ENCODE measurements at regions not wholly inside any gene's neighbourhood (a gene's known extent, or its start where the extent isn't known, plus 50 kb on each side); places are given as distances from the start of the nearest gene placed in this dataset.
"Not testable (repeated sequence)": the region's sequence is repeated elsewhere in the genome, so short reads cannot be mapped to it uniquely, and the experiment has no call there.

GRCh38 chr14:104250175-104250574, 111.8 kb downstream of the KIF26A start:
- DNase-seq: no peak

DNA sequence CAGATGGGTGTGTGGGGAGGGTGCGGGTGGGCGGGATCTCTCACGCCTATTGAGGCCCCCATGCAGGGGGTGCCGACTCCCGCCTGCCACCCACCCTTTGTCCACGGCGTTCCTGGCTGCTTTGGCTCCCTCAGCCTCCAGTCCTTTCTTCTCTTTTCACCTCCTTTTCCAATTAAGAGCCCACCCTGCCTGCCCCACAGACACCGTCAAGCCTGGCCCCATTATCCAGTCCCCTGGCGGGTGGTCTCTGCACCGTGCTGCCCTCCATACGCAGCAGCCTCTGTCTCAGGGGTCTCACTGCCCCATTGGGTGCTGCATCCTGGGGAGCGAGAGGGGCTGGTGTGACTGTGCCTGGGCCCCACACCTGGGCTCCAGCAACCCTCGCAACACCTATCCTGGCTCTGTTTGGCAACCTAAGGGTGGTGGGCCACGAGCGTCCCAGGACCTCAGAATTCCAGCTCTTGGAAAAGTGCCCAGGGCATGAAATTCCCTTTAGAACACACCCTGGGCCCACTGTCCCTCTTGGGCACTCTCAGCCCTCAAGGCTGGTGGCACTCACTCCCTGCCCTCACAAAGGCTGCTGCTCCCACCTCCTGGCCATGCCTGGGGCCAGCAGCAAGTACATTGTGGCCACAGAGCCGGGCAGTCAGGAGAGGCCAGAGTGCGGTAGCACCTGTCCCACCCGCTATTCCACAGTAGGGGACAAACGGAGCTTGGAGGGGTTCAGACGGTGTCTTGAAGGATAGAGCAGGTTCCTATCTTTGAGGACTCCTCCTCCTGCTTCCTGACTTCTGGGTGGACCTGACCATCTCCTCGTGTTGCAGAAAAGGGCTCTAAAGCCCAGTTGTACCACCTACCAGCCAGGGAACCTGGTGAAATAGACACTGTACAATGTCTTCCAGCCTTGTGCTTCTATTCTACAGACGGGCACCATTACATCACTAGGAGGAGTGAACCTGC, 114.1 kb downstream of the KIF26A start:
- DNase-seq: no peak

DNA sequence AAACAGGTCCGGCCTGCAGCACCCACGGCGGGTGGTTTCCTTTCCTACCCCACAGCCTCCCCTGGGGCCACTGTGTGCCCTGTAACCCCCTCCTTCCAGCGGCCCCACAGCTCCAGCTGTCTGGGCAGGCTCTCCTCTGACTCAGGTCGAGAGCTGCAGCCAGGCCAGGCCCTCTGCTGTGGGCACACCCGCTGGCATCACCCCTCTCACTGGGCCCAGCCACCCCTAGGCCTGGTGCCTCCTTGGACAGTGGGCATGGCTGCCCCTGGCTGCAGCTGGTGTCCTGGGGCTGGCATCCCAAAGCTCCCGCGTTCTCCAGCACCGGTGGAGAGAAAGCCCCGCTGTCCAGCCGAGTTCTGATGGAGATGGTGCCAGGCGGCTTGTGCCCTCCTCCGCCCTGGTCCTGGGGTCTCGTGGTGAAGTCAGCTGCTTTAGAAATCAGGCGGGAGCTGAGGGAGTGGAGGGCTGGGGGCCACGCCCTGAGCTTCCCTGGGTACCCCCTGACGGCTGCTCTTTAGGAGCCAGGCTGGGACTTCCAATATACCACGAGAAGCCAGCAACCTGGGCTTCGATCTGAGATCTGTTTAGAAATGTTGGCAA, 114.9 kb downstream of the KIF26A start:
- no peak for DNase-seq

DNA sequence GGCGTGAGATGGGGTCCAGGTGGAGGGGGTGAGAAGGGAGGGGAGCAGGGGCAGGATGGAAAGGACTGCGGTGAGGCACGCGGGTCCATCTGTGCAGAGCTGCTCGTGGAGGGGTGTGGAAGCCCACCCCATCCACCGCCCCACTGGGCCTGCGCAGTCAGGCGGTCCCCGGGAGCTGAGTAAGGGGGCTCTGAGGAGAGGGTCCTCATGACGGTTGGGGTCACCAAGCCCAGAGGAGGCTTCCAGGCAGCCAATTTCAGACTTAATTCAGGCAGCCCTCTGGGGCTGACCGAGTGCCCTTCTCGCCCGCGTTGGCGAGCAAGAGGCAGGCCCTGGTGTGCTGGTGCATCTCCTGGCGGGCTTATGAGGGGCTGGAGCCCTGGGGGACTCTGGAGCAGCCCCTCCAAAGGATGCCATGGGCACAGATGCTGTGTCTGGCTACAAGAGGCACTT, 115.5 kb downstream of the KIF26A start:
- DNase-seq: no peak

DNA sequence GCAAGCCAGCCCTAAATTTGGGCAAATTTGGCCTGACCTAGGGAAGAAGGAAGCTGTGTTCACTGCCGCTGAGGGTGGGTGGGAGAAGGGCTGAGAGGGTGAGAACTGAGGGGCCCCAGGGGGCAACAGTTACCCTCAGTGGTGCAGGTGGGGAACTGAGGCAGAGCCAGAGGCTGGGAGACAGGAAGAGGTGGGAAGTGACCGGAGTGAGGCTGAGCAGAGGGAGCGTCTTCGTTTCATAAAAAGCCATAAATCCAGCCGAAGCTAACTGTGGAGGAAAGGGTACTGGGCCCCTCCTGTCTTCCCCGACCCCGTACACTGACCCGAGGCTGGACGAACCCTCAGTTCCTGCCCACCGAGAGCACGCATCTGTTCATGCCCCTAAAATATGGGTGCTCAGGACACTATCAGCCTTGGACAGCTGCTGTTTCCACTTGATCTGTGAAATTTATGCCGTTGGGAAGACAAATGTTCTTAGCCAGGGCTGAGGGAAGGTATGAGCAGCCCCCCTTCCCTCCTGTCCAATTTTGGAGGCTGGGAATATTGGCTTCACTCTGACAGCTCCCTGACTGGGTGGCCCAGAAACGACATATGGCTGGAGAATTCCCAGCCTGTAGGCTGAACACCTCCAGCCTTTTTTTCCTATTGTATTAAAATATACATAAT, 116.5 kb downstream of the KIF26A start:
- DNase-seq: no peak

DNA sequence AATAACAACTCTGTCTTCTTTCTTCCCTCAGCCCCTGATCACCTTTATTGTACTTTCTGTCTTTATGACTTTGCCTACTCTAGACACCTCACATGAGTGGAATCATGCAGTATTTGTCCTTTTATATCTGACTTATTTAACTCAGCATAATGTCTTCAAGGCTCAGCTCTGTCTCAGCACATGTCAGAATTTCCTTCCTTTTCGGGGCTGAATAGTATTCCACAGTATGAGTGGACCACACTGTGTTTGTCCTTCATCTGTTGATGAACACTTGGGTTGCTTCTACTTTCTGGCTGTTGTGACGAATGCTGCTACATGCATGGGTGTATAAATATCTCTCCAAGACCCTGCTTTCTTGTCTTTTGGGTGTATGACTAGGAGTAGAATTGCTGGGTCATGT, 117.6 kb downstream of the KIF26A start:
- DNase-seq: no peak

GRCh38 chr14:104262515-104263514, 124.4 kb downstream of the KIF26A start:
- no peak for DNase-seq

GRCh38 chr14:104263675-104264358, 125.4 kb downstream of the KIF26A start:
- peak; percentile 58 for DNase-seq

DNA sequence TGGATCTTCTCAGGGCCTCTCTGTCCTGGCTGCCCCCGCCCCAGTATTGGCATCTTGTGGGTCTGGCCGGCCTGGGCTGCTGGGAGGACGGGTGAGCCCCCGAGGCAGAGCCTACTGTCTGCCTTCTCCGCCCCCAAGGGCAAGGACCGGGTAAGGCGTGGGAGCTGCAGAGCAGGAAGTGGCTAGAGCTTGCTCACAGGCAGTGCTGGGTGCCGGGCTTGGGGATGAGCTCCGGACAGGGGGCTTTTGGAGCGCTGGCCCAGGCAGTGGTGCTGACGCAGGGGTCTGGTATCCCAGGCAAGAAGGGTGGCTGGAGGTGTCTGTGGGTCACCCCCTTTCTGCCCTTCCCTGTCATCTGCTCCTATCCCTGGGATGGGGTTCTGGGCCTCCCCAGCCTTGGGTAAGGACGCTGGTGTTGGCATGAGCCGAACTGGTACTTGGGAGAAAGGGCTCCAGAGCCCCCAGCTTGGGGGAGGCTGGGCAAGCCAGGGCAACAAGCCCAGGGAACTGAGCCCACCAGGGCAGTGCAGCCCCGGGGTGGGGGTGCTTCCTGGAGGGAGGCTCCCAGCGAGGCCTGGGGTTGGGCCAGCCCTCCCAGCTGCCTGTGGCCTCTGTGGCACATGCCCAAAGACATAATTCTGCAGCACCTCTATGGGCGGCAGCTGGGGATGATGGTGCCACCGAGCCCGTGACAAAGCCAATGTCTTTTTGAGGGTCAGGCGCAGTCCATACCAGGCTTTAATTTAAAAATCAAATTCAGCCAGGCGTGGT, 126.3 kb downstream of the KIF26A start:
- no peak for DNase-seq

DNA sequence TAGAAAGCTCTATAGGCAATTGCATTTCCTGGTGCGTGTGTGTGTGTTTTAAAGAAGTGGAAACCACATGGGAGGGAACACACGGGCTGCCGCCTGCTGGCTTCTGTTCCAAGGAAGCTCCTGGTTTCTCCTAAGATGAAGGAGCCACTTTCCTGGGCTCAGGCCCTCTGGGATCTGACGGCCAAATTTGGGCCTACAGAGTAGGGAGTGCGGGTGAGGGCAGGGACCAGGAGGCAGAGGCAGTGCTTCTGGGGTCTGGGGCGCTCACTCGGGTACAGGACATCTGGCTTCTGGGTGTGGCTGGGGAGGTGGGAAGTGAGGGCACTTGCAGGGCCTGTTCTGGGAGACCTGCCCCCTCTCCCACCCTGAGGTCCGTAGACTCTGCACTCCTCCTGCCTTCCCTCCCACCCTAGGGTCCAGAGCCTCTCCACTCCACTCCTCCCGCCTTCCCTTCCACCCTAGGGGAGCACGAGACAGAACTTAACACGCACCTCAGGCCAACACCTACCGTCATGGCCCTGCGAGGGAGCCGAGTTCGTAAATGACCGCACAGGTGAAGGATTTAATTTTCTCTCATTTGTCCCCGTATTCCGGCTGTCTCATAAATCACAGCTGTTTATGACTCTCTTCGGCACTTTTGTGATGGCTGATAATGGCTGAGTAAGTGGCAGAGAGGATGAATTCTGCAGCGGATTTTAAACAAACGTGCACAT, 127.7 kb downstream of the KIF26A start:
- no peak for DNase-seq

GRCh38 chr14:104266631-104267575, 128.5 kb downstream of the KIF26A start:
- no peak for DNase-seq

DNA sequence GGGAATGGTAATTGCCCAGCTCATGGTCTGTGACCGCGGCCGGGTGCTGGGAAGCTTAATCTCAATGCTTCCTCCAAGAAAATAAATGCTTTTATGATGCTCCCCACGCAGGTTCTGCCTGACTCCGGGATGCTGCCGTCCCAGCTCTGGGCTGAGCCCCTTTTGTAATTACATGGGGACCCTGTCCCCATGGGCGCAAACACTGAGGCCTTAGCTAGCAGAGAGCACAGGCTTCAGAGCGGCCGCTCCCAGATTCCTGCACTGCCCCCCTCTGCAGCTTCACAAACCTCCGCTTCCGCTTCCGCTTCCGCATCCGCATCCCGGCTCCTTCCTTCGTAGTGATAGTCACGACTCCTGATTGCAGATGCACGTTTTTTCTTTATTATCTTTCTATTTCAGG, 129.5 kb downstream of the KIF26A start:
- DNase-seq: no peak

DNA sequence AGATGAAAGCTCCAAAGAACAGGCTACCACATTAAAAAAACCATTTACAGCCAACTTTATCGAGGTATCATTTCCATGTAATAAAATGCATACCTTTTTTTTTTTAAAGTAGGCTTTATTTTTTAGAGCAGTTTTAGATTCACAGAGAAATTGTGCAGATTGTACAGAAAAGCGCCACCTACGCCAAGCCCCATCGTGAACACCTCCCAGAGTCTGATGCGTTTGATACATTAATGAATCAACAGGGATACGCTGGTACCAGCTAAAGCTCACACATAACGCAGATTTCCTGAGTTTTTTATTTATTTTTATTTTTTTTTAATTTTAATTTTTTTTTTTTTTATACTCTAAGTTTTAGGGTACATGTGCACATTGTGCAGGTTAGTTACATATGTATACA, 129.9 kb downstream of the KIF26A start:
- no peak for DNase-seq

DNA sequence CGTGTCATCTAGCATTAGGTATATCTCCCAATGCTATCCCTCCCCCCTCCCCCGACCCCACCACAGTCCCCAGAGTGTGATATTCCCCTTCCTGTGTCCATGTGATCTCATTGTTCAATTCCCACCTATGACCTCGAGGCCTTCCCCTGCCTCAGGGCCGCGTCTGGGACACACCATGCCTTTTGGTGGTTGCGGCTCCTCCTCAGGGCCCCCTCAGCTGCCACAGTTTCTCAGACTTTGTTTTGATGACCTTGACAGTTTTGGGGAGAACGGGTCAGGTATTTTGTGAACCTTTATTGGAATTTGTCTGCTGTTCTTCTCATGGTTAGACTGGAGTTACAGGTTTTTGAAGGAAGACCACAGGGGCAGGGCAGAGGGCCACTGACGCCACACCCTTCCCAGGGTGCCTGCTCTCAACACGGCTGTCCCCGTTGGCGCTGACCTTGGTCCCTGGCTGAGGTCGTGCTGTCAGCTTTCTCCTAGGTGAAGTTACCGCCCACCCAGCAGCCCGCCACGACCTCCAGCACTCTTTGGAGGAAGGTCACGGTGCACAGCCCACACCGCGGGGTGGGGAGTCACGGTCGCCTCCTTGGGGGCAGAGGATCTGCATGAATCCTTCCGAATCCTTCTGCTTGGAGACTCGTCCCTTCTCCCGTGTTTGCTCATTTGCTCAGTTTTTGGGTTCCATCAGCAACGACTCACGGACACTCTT, 130.5 kb downstream of the KIF26A start:
- DNase-seq: no peak

DNA sequence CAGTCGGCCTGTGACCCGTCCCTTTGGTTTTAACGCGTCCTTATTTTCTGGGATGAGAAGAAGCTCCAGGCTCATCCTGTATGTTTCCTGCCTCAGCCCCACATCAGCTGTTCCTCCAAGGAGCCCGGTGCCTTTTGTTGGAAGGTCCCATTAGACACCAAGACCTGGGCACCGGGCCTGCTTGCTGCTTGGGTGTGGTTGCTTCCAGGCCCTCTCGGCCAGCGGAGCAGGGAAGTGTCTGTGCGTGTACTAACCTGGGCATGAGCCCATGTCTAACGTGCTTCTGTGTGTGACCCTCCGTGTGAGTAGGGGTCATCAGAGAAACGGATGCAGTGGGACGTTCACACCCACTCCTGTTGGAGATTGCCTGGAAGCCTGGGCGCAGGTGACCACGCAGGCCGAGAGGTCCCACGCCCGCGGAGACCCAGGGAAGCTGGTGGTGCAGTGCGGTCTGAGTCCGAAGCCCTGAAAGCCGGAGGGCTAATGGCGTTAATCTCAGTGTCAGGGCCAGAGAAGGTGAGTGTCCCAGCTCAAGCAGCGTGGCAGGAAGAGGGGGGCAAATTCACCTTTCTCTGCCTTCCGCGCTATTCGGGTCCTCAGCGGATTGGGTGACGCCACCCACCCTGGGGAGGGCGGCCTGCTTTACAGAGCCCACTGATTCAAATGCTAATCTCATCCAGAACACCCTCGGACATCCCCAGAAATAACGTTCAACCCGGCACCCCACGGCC, 131.3 kb downstream of the KIF26A start:
- not testable (repeated sequence) for DNase-seq

DNA sequence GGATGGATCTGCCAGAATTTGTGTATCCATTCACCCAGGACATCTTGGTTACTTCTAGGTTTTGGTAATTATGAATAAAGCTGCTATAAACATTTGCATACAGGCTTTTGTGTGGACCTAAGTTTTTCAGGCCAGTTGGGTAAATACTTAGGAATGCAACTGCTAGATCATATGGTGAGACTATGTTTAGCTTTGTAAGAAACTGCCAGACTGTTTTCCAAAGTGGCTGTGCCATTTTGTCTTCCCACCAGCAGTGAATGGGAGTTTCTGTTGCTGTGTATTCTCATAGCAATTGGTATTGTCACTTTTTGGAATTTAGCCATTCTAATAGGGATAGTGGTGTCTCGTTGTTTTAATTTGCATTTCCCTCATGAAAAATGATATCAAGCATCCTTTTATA, 133.0 kb downstream of the KIF26A start:
- DNase-seq: no peak

DNA sequence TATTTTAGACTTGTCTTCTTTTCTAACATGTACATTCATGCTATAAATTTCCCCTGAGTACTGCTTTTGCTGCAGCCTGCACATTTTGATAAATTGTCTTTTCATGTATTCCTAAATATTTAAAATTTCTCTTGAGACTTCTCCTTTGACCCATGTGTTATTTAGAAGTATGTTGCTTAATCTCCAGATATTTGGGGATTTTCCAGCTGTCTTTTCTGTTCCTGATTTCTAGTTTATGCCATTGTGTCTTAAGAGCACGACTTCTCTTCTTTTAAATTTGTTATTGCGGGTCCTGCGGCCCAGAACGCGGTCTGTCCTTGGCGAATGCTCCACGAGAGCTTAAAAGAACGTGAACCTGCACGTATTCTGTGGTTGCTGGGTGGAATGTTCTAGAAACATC, 136.4 kb downstream of the KIF26A start:
- DNase-seq: no peak
